K562 (cell line): ENCODE measurements at regions not wholly inside any gene's neighbourhood (a gene's known extent, or its start where the extent isn't known, plus 50 kb on each side); places are given as distances from the start of the nearest gene placed in this dataset.

Experiments
- ATAC-seq: fragments of 200-7000 bp; cut with Tn5 transposase; 3 replicates; pipeline ENCODE4 v1.9.1; 2020; ENCODE audit warnings: moderate library complexity
- BruUV-seq: library from RNA; stranded (reverse); fragments of 400-500 nt; replicated peaks from 2 replicates; lab custom pipeline; 2021; lab: Mats Ljungman, UMichigan
- CTCF ChIA-PET: fragments of 300-600 bp; formaldehyde crosslinking; extraction: SDS; loops from one replicate; lab custom pipeline; 2021; ENCODE audit warnings: low intra/inter-chr PET ratio; lab: Yijun Ruan, JAX
- POLR2A ChIA-PET: fragments of 300-600, 350-650 bp; sonication (Branson Sonifier 250); formaldehyde crosslinking; extraction: SDS; loops from one replicate; lab custom pipeline; 2021; ENCODE audit warnings: antibody characterized with exemption, inconsistent platforms; lab: Yijun Ruan, JAX
- DNase-seq, 4 experiments: peaks; one replicate each; pipeline versions ENCODE4 v3.0.0 to v3.0.0-alpha.2; 2011 to 2018; ENCODE audit warnings: low spot score in 3 of 4, mixed read lengths in 3 of 4; ENCODE audit errors: extremely low read depth in 1 of 4
- FAIRE-seq: peaks from 2 replicates; lab custom pipeline; 2011; peaks lifted over from hg19 to GRCh38; lab: Jason Lieb, UNC
- H2AFZ ChIP-seq: 2 replicates; pipeline ENCODE4 v1.6.0; 2011; ENCODE audit warnings: low read depth, low read length, control low read depth, inconsistent platforms
- H3K27ac ChIP-seq: fragments of 200-600 bp; 3 replicates; pipeline ENCODE4 v1.8.0; 2011; ENCODE audit warnings: low read depth, mild to moderate bottlenecking, control low read depth, inconsistent platforms, low read length, moderate library complexity, mixed read lengths; ENCODE audit errors: extremely low read depth
- H3K27me3 ChIP-seq, 2 experiments: fragments of 300-600 bp in 1 of 2; 2 replicates in 1 of 2; 3 replicates in 1 of 2; pipeline versions ENCODE4 v1.6.0 to v1.8.0; 2011; ENCODE audit warnings: inconsistent platforms in 2 of 2, low read length in 2 of 2, mild to moderate bottlenecking in 1 of 2, mixed read lengths in 1 of 2, moderate library complexity in 1 of 2; ENCODE audit not compliant: control insufficient read depth in 2 of 2, insufficient read depth in 2 of 2
- H3K36me3 ChIP-seq: fragments of 300-600 bp; 3 replicates; pipeline ENCODE4 v1.8.0; 2011; ENCODE audit warnings: mild to moderate bottlenecking, low read length, inconsistent platforms; ENCODE audit not compliant: control insufficient read depth, insufficient read depth
- H3K4me1 ChIP-seq, 2 experiments: fragments of 200-600 bp in 1 of 2; replicated peaks in 1 of 2; 2 replicates in 1 of 2; 3 replicates in 1 of 2; pipeline versions ENCODE4 v1.5.1 to v1.8.0; 2011; ENCODE audit warnings: inconsistent platforms in 2 of 2, low read length in 2 of 2, mild to moderate bottlenecking in 1 of 2, mixed read lengths in 1 of 2, moderate library complexity in 1 of 2; ENCODE audit not compliant: control insufficient read depth in 2 of 2, insufficient read depth in 2 of 2
- H3K4me2 ChIP-seq: 2 replicates; pipeline ENCODE4 v1.6.1; 2011; ENCODE audit warnings: low read length, control low read depth, inconsistent platforms, mixed read lengths; ENCODE audit not compliant: insufficient read depth
- H3K4me3 ChIP-seq: fragments of 200-600 bp; sonication (generic), shearing (Covaris generic); 2 replicates; pipeline ENCODE4 v1.5.1; 2016; ENCODE audit warnings: control low read depth, inconsistent platforms
- H3K79me2 ChIP-seq: fragments of 200-600 bp; 3 replicates; pipeline ENCODE4 v1.8.0; 2011; ENCODE audit warnings: low read length, inconsistent platforms; ENCODE audit not compliant: control insufficient read depth, insufficient read depth
- H3K9ac ChIP-seq, 2 experiments: 2 replicates each; pipeline versions ENCODE4 v1.6.0 to v1.6.1; 2011; ENCODE audit warnings: low read depth in 2 of 2, low read length in 2 of 2, control low read depth in 1 of 2, inconsistent platforms in 1 of 2, mild to moderate bottlenecking in 1 of 2, mixed read lengths in 1 of 2; ENCODE audit not compliant: insufficient read depth in 1 of 2
- H3K9me1 ChIP-seq: one replicate; pipeline ENCODE4 v1.6.0; 2011; ENCODE audit warnings: inconsistent platforms, mild to moderate bottlenecking, low read length, moderate library complexity; ENCODE audit not compliant: control insufficient read depth, insufficient read depth
- H3K9me3 ChIP-seq: replicated peaks from 2 replicates; pipeline ENCODE4 v1.5.1; 2011; ENCODE audit warnings: low read depth, low read length, inconsistent platforms; ENCODE audit not compliant: control insufficient read depth, insufficient read depth
- H4K20me1 ChIP-seq: replicated peaks from 2 replicates; pipeline ENCODE4 v1.6.1; 2011; ENCODE audit warnings: low read length, inconsistent platforms, mixed read lengths; ENCODE audit not compliant: control insufficient read depth, insufficient read depth
- AFF4 ChIP-seq: sonication (generic); formaldehyde crosslinking; IDR thresholded peaks from 2 replicates; pipeline ENCODE4 v1.8.0; 2023; ENCODE audit warnings: mild to moderate bottlenecking, missing genetic modification reagents
- CCNT2 ChIP-seq: IDR thresholded peaks from 2 replicates; pipeline ENCODE4 v1.6.1; 2011; ENCODE audit warnings: borderline replicate concordance, low read depth, mild to moderate bottlenecking, moderate library complexity, mixed read lengths, low read length; ENCODE audit not compliant: insufficient read length; ENCODE audit errors: extremely low read depth
- CHD2 ChIP-seq: IDR thresholded peaks from 2 replicates; pipeline ENCODE4 v1.6.1; 2011; ENCODE audit warnings: low read depth, low read length
- ETV6 ChIP-seq, 3 experiments: fragments of 150-350 bp in 1 of 3; sonication (generic) in 1 of 3; formaldehyde crosslinking in 1 of 3; IDR thresholded peaks; 2 replicates each; pipeline versions ENCODE4 v1.6.1 to v1.8.0; 2014 to 2022; ENCODE audit warnings: borderline replicate concordance in 2 of 3, low read depth in 2 of 3, antibody characterized with exemption in 1 of 3, low read length in 1 of 3, mild to moderate bottlenecking in 1 of 3, missing genetic modification reagents in 1 of 3
- FOSL1 ChIP-seq: fragments of 200-800 bp; sonication (Bioruptor generic); conservative IDR thresholded peaks from 2 replicates; pipeline ENCODE4 v1.6.1; 2016; ENCODE audit warnings: missing genetic modification characterization, missing compliant biosample characterization
- MYBL2 ChIP-seq, 2 experiments: fragments of 450-650 bp in 1 of 2; sonication (generic) in 1 of 2; formaldehyde crosslinking in 1 of 2; IDR thresholded peaks; 2 replicates each; pipeline versions ENCODE4 v1.6.1 to v1.8.1; 2017 to 2022; ENCODE audit warnings: borderline replicate concordance in 1 of 2, inconsistent platforms in 1 of 2, low read depth in 1 of 2, mild to moderate bottlenecking in 1 of 2, missing genetic modification reagents in 1 of 2, moderate library complexity in 1 of 2
- NCOA1 ChIP-seq: fragments of 450-650 bp; IDR thresholded peaks from 2 replicates; pipeline ENCODE4 v1.6.1; 2016; ENCODE audit warnings: low read depth
- PML ChIP-seq: IDR thresholded peaks from 2 replicates; pipeline ENCODE4 v1.6.1; 2012; ENCODE audit warnings: low read length, inconsistent platforms
- PTRF ChIP-seq: fragments of 450-650 bp; IDR thresholded peaks from 2 replicates; pipeline ENCODE4 v1.6.1; 2016; ENCODE audit warnings: mild to moderate bottlenecking, missing genetic modification characterization, missing compliant biosample characterization
- RHOXF2B ChIP-seq: fragments of 250-450 bp; sonication (Bioruptor Pico); conservative IDR thresholded peaks from 2 replicates; pipeline ENCODE4 v1.5.1; 2021
- SMC3 ChIP-seq: conservative IDR thresholded peaks from 2 replicates; pipeline ENCODE4 v1.6.1; 2011; ENCODE audit warnings: low read depth, low read length, improper control_type of control experiment; ENCODE audit not compliant: insufficient read depth
- SNIP1 ChIP-seq: fragments of 450-650 bp; IDR thresholded peaks from 2 replicates; pipeline ENCODE4 v1.7.1; 2017; ENCODE audit warnings: low read depth, mild to moderate bottlenecking
- STAT5B ChIP-seq: fragments of 250-450 bp; sonication (Bioruptor Pico); IDR thresholded peaks from 2 replicates; pipeline ENCODE4 v1.8.0; 2021; ENCODE audit warnings: mild to moderate bottlenecking, inconsistent platforms
- ZNF134 ChIP-seq: fragments of 250-450 bp; sonication (Bioruptor Pico); conservative IDR thresholded peaks from 2 replicates; pipeline ENCODE4 v1.4.0; 2020
- ZNF140 ChIP-seq: fragments of 250-450 bp; sonication (Bioruptor Pico); IDR thresholded peaks from 2 replicates; pipeline ENCODE4 v1.8.0; 2021; ENCODE audit warnings: moderate library complexity, mild to moderate bottlenecking, inconsistent platforms
- ZNF239 ChIP-seq: fragments of 250-450 bp; sonication (Bioruptor Pico); IDR thresholded peaks from 2 replicates; pipeline ENCODE4 v1.4.0; 2020; ENCODE audit warnings: mild to moderate bottlenecking
- ZNF280B ChIP-seq: fragments of 250-450 bp; sonication (Bioruptor Pico); IDR thresholded peaks from 2 replicates; pipeline ENCODE4 v1.5.1; 2021; ENCODE audit warnings: mild to moderate bottlenecking
- ZNF316 ChIP-seq: fragments of 450-650 bp; IDR thresholded peaks from 2 replicates; pipeline ENCODE4 v1.6.1; 2016
- ZNF707 ChIP-seq: fragments of 250-450 bp; sonication (Bioruptor Pico); conservative IDR thresholded peaks from 2 replicates; pipeline ENCODE4 v1.8.0; 2022; ENCODE audit warnings: inconsistent platforms, mild to moderate bottlenecking, moderate library complexity
- WGBS: fragments of 100-300 bp; shearing (Covaris generic); methylation state at CpG from one replicate; pipeline ENCODE4 v1.1.6; 2016; ENCODE audit warnings: low coverage, mixed read lengths; ENCODE audit not compliant: insufficient coverage; ENCODE audit errors: missing lambda C conversion rate; 5-methylcytosine and 5-hydroxymethylcytosine counted together
- in situ Hi-C: fragments of 300-500 bp; cut with MboI; formaldehyde crosslinking; loops from 4 replicates; pipeline ENCODE4 v1.15.0; 2018; ENCODE audit warnings: inconsistent platforms, mixed read lengths
- intact Hi-C: fragments of 100-400 bp; cut with micrococcal nuclease; formaldehyde crosslinking; loops from 2 replicates; pipeline ENCODE4 v1.14.2; 2022

- no peak for FAIRE-seq
- CTCF ChIA-PET: no interaction called here
- Histone ChIP-seq H3K9me3 (no peaks in the 10 kb centered on the region), H3K36me3 (no peaks in the 10 kb centered on the region), H3K4me1 (no peaks in the 10 kb centered on the region), H3K9me1 (no peaks in the 10 kb centered on the region), H2AFZ (no peak overlapping the region), H3K27ac (no peak overlapping the region), H4K20me1 (no peaks in the 10 kb centered on the region), H3K9ac (no peak overlapping the region), H3K27me3 (no peaks in the 10 kb centered on the region; a peak in 1 of 5 replicates), H3K79me2 (no peaks in the 10 kb centered on the region), H3K4me3 (no peak overlapping the region), H3K4me2 (no peak overlapping the region)
- no peak for TF ChIP-seq FOSL1 (tag)
- no peak for TF ChIP-seq ZNF316
- TF ChIP-seq ZNF280B (CRISPR knock-in tag): no peak
- no peak for TF ChIP-seq ZNF134 (CRISPR knock-in tag)
- TF ChIP-seq PTRF (tag): no peak
- no peak for TF ChIP-seq ZNF239
- no peak for TF ChIP-seq AFF4 (CRISPR knock-in tag)
- no peak for TF ChIP-seq ETV6 (IDR thresholded peaks at IDR 0.05; ENCODE audit: borderline replicate concordance in 1 of 2, low read depth in 2 of 2, low read length in 1 of 2)
- no peak for TF ChIP-seq ETV6 (CRISPR knock-in tag; IDR thresholded peaks at IDR 0.05; ENCODE audit: borderline replicate concordance)
- no peak for TF ChIP-seq ZNF707 (CRISPR knock-in tag)
- no peak for TF ChIP-seq MYBL2 (IDR thresholded peaks at IDR 0.05; ENCODE audit: low read depth)
- TF ChIP-seq MYBL2 (CRISPR knock-in tag; IDR thresholded peaks at IDR 0.05; ENCODE audit: borderline replicate concordance): no peak
- TF ChIP-seq RHOXF2B: no peak
- TF ChIP-seq STAT5B (CRISPR knock-in tag): no peak
- TF ChIP-seq PML: no peak
- TF ChIP-seq NCOA1: no peak
- TF ChIP-seq SNIP1: no peak
- no peak for TF ChIP-seq SMC3
- no peak for TF ChIP-seq CCNT2
- no peak for TF ChIP-seq CHD2
- no peak for TF ChIP-seq ZNF140 (CRISPR knock-in tag)
- 0% methylated on average over 1 of the region's 1 CpG for WGBS
- no peak for ATAC-seq
- no peak for DNase-seq
- BruUV-seq: no TSS peak
- POLR2A ChIA-PET: no interaction called here
- intact Hi-C loops: no loop called here
- in situ Hi-C loops: no loop called here
Observed at GRCh38 chr9:87115785-87116184, 168.5 kb upstream of the GAS1 start.
